DMS153 treated with DMSO at 0.1 percent for 48 hours (cell line): ENCODE measurements at regions not wholly inside any gene's neighbourhood (a gene's known extent, or its start where the extent isn't known, plus 50 kb on each side); places are given as distances from the start of the nearest gene placed in this dataset.

ENCODE experiments used
- DNase-seq: peaks from one replicate; lab custom pipeline; 2025; ENCODE audit not compliant: unreplicated experiment; lab: John Stamatoyannopoulos, UW

- no peak for DNase-seq
Observed at GRCh38 chr14:83470466-83470865, 1936.8 kb upstream of the SEL1L start.

- no peak for DNase-seq
Observed at GRCh38 chr14:83470959-83471695, 1937.5 kb upstream of the SEL1L start.

- DNase-seq, result no peak
Observed at GRCh38 chr14:83473416-83474235, 1940.0 kb upstream of the SEL1L start.

- DNase-seq, result no peak
Observed at GRCh38 chr14:83478741-83479140, 1945.1 kb upstream of the SEL1L start.

- DNase-seq, result no peak
Observed at GRCh38 chr14:83483063-83483462, 1949.4 kb upstream of the SEL1L start.

- DNase-seq, result no peak
Observed at GRCh38 chr14:83485591-83485990, 1951.9 kb upstream of the SEL1L start.

- DNase-seq, result no peak
Observed at GRCh38 chr14:83491091-83491490, 1957.4 kb upstream of the SEL1L start.

GRCh38 chr14:83520837-83521236 lies 1987.2 kb upstream of the SEL1L start:
- no peak for DNase-seq

GRCh38 chr14:83529531-83529930 lies 1995.9 kb upstream of the SEL1L start:
- DNase-seq, result no peak

GRCh38 chr14:83533734-83534133 lies 1996.2 kb upstream of the FLRT2 start:
- DNase-seq, result no peak

GRCh38 chr14:83534995-83535394 lies 1994.9 kb upstream of the FLRT2 start:
- DNase-seq, result no peak

GRCh38 chr14:83535444-83535843 lies 1994.5 kb upstream of the FLRT2 start:
- DNase-seq, result no peak

- DNase-seq, result no peak
Observed at GRCh38 chr14:83541147-83541546, 1988.8 kb upstream of the FLRT2 start.

- DNase-seq, result no peak
Observed at GRCh38 chr14:83548061-83548839, 1981.7 kb upstream of the FLRT2 start.

GRCh38 chr14:83556065-83556464 lies 1973.9 kb upstream of the FLRT2 start:
- DNase-seq, result no peak

- no peak for DNase-seq
Observed at GRCh38 chr14:83556746-83557453, 1973.0 kb upstream of the FLRT2 start.

GRCh38 chr14:83558946-83559345 lies 1971.0 kb upstream of the FLRT2 start:
- DNase-seq, result no peak

- no peak for DNase-seq
Observed at GRCh38 chr14:83559721-83560120, 1970.2 kb upstream of the FLRT2 start.

- no peak for DNase-seq
Observed at GRCh38 chr14:83561261-83561660, 1968.7 kb upstream of the FLRT2 start.

GRCh38 chr14:83566567-83566966 lies 1963.4 kb upstream of the FLRT2 start:
- no peak for DNase-seq

- no peak for DNase-seq
Observed at GRCh38 chr14:83568141-83568540, 1961.8 kb upstream of the FLRT2 start.
